Bronchial epithelial cell (primary cell): ENCODE measurements at regions not wholly inside any gene's neighbourhood (a gene's known extent, or its start where the extent isn't known, plus 50 kb on each side); places are given as distances from the start of the nearest gene placed in this dataset.

Experiments
- DNase-seq: peaks from one replicate; pipeline ENCODE4 v3.0.0-alpha.2; 2010; ENCODE audit warnings: low read depth
- FAIRE-seq: peaks from 2 replicates; lab custom pipeline; 2011; peaks lifted over from hg19 to GRCh38; lab: Jason Lieb, UNC
- H3K27me3 ChIP-seq: 2 replicates; pipeline ENCODE4 v1.5.1; 2011; ENCODE audit warnings: low read length; ENCODE audit not compliant: control insufficient read depth, insufficient read depth
- H3K36me3 ChIP-seq: 2 replicates; pipeline ENCODE4 v1.5.1; 2011; ENCODE audit warnings: low read length; ENCODE audit not compliant: control insufficient read depth, insufficient read depth
- H3K4me3 ChIP-seq: 2 replicates; pipeline ENCODE4 v1.5.1; 2011; ENCODE audit warnings: mild to moderate bottlenecking, low read depth, low read length, control low read depth
- TF ChIP-seq, protein P1 (sequence below): IDR thresholded peaks from 2 replicates; pipeline ENCODE4 v1.5.1; 2011; ENCODE audit warnings: mild to moderate bottlenecking, moderate library complexity, low read length, control low read depth, inconsistent platforms; ENCODE audit not compliant: insufficient read depth, severe bottlenecking

DNA sequence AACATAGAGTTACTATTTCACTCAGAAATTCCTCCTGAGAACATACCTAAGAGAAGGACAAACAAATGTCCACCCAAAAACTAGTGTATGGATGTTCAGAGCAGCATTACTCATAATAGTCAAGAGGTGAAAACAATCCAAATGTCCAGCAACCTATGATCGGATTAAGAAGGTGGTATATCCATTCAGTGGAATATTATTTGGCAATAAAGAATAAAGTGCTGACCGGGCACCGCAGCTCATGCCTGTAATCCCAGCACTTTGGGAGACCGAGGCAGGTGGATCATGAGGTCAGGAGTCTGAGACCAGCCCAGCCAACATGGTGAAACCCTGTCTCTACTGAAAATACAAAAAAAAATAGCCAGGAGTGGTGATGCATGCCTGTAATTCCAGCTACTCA lies 182.8 kb upstream of the AGAP1 start:
- H3K4me3 ChIP-seq, result no peak overlapping the region
- no peak for FAIRE-seq
- TF ChIP-seq, protein P1, sequence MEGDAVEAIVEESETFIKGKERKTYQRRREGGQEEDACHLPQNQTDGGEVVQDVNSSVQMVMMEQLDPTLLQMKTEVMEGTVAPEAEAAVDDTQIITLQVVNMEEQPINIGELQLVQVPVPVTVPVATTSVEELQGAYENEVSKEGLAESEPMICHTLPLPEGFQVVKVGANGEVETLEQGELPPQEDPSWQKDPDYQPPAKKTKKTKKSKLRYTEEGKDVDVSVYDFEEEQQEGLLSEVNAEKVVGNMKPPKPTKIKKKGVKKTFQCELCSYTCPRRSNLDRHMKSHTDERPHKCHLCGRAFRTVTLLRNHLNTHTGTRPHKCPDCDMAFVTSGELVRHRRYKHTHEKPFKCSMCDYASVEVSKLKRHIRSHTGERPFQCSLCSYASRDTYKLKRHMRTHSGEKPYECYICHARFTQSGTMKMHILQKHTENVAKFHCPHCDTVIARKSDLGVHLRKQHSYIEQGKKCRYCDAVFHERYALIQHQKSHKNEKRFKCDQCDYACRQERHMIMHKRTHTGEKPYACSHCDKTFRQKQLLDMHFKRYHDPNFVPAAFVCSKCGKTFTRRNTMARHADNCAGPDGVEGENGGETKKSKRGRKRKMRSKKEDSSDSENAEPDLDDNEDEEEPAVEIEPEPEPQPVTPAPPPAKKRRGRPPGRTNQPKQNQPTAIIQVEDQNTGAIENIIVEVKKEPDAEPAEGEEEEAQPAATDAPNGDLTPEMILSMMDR, result no peak
- H3K27me3 ChIP-seq, result no peaks in the 10 kb centered on the region
- no peak for DNase-seq
- no peaks in the 10 kb centered on the region for H3K36me3 ChIP-seq

DNA sequence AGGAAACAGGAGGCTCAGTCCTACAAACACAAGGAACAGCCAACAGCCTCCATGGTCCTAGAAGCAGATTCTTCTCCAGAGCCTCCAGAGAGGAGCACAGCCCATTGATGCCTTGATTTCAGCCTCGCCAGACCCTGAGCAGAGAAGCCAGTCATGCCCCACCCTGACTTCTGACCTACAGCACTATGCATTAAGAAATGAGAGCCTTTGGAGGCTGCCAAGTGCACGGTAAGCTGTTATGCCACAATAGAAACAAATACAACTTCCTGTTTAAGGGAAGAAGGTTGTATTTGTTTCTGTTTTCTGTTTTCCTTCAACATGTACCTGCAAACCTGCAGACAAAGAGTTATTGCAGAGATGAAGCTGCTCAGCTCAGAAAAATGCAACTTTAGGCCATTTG lies 181.3 kb upstream of the AGAP1 start:
- no peak for FAIRE-seq
- H3K4me3 ChIP-seq, result no peak overlapping the region
- DNase-seq, result no peak
- TF ChIP-seq, protein P1, result no peak
- no peaks in the 10 kb centered on the region for H3K27me3 ChIP-seq
- H3K36me3 ChIP-seq, result no peaks in the 10 kb centered on the region

DNA sequence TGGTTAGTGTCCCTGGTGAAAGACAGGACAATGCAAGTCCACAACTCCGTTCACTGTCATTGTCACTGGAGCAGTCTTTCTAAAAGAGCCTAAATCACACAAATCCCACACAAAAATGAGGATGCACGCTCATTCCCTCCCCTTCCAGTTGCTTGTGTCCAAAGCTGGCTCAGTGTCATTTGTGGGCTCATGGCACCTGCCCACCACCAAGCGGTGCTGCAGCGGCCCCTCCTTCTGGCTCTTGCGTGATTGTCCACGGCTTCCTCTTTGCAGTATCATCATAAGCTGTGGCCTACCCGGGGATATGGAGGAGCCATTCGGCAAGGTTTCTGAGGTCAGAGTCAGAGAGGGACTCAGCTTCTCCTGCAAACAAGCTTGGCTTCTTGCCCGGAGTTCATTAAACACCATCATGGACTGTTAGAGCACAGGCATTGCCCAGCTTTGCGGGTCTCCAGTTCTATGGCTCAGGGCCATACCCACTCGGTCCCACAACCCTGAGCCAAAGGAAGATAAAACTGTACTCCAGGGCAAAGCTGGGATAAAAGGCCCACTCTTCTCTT lies 179.4 kb upstream of the AGAP1 start:
- TF ChIP-seq, protein P1, result no peak
- no peak for FAIRE-seq

DNA sequence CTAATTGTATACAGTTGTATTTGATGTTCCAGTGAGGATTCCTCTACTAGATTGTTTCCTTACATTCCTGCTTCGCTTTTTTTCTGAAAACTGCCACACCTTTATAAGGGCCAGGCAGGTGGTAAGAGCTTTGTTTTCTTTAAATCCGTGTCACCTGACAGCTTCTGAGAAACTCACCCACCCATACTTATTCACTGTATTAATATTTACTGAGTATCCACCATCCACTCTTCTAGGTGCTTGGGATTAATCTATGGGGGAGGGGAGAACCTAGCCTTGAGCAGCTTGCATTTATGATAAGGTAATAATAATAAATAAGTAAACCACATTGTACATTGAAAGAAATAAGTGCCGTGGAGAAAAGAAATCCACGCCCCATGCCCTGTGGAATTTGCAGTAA lies 174.7 kb upstream of the AGAP1 start:
- Histone ChIP-seq H3K4me3 (no peak overlapping the region), H3K36me3 (no peaks in the 10 kb centered on the region), H3K27me3 (no peaks in the 10 kb centered on the region)
- no peak for DNase-seq
- TF ChIP-seq, protein P1, result no peak
- FAIRE-seq, result no peak

More for the DNA sequence above, 179.4 kb upstream of the AGAP1 start:
- no peaks in the 10 kb centered on the region for H3K36me3 ChIP-seq
- no peak overlapping the region for H3K4me3 ChIP-seq
- H3K27me3 ChIP-seq, result no peaks in the 10 kb centered on the region
- DNase-seq, result no peak

DNA sequence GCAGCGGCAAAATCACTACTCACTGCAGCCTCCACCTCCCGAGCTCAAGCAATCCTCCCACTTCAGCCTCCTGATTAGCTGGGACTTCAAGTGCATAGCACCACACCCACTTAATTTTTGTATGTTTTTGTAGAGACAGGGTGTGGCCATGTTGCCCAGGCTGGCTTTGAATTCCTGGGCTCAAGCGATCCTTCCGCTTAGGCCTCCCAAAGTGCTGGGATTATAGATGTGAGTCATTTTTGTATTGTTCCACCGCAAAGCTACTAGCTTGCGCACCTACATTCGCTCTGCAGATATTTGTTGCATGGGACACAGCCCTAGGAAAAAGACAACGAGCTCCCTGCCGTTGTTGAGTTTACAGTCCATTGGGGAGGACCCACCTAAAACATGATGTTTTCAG lies 173.5 kb upstream of the AGAP1 start:
- Histone ChIP-seq H3K36me3 (no peaks in the 10 kb centered on the region), H3K27me3 (no peaks in the 10 kb centered on the region), H3K4me3 (no peak overlapping the region)
- no peak for DNase-seq
- FAIRE-seq, result peak; percentile 7
- TF ChIP-seq, protein P1, result no peak

DNA sequence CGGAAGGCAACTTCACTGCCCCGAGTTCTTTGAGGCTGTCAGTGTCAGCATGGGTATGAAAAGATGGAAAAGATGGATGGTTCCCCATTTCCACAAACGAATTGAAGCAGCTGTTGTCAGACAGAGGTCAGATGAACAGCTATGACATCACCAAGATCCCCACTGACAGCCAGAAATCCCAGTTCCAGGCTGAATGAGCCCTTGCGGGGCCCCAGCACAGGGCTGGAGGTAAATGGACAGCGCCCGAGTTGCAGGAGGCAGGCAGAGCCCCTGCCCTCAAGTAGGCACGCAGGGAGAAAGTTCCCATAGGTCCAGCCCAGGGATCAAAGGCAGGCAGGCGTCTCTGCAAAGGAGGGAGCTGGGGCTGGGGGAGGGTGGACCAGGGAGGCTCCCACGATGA lies 169.5 kb upstream of the AGAP1 start:
- H3K4me3 ChIP-seq, result no peak overlapping the region
- TF ChIP-seq, protein P1, result no peak
- no peaks in the 10 kb centered on the region for H3K36me3 ChIP-seq
- FAIRE-seq, result no peak
- no peaks in the 10 kb centered on the region for H3K27me3 ChIP-seq
- DNase-seq, result no peak
